Suprapubic skin (tissue), 4 donors: ENCODE measurements at regions not wholly inside any gene's neighbourhood (a gene's known extent, or its start where the extent isn't known, plus 50 kb on each side); places are given as distances from the start of the nearest gene placed in this dataset.

ENCODE experiments used
- CTCF ChIP-seq, 2 donors: fragments of 200-600 bp in 1 of 2; fragments of 450-650 bp in 1 of 2; sonication (generic) in 1 of 2; IDR thresholded peaks; one replicate each; pipeline ENCODE4 v1.5.1; 2016 to 2019; ENCODE audit warnings: antibody characterized with exemption in 2 of 2, mild to moderate bottlenecking in 1 of 2, moderate library complexity in 1 of 2
- EP300 ChIP-seq: sonication (generic); formaldehyde crosslinking; IDR thresholded peaks from one replicate; pipeline ENCODE4 v1.6.1; 2017; ENCODE audit warnings: antibody characterized with exemption
- POLR2A ChIP-seq, 2 donors: fragments of 450-650 bp; IDR thresholded peaks; one replicate each; pipeline ENCODE4 v1.6.1; 2017; ENCODE audit warnings: antibody characterized with exemption in 2 of 2, mild to moderate bottlenecking in 2 of 2, moderate library complexity in 2 of 2
- POLR2AphosphoS5 ChIP-seq, 3 donors: sonication (generic); formaldehyde crosslinking; IDR thresholded peaks; one replicate each; pipeline ENCODE4 v1.6.1; 2017; ENCODE audit warnings: antibody characterized with exemption in 3 of 3

- TF ChIP-seq CTCF (IDR thresholded peaks at IDR 0.05) (no peak), EP300 (no peak), POLR2A (IDR thresholded peaks at IDR 0.05) (no peak), POLR2AphosphoS5 (IDR thresholded peaks at IDR 0.05) (no peak)
Measured at GRCh38 chr7:145779140-145779539, 337.5 kb upstream of the CNTNAP2 start.
